ENCODE measurements at regions not wholly inside any gene's neighbourhood (a gene's known extent, or its start where the extent isn't known, plus 50 kb on each side); places are given as distances from the start of the nearest gene placed in this dataset.

GRCh38 chr20:39523405-39523804, 561.3 kb downstream of the DHX35 start:
- no peak for DNase-seq

- no peak for DNase-seq
These were observed 556.5 kb downstream of the DHX35 start for GRCh38 chr20:39518654-39519053.

GRCh38 chr20:39516964-39517363, 554.8 kb downstream of the DHX35 start:
- no peak for DNase-seq

GRCh38 chr20:39504710-39505094, 542.6 kb downstream of the DHX35 start:
- DNase-seq = no peak

- no peak for DNase-seq
These were observed 542.0 kb downstream of the DHX35 start for GRCh38 chr20:39503902-39504709.

GRCh38 chr20:39492223-39492797, 530.2 kb downstream of the DHX35 start:
- no peak for DNase-seq

- DNase-seq = no peak
These were observed 529.6 kb downstream of the DHX35 start for GRCh38 chr20:39491711-39492110.

GRCh38 chr20:39489986-39490560, 527.9 kb downstream of the DHX35 start:
- peak; percentile 63 for DNase-seq

- no peak for DNase-seq
These were observed 518.3 kb downstream of the DHX35 start for GRCh38 chr20:39480276-39481043.

- no peak for DNase-seq
These were observed 517.2 kb downstream of the DHX35 start for GRCh38 chr20:39479196-39479810.

GRCh38 chr20:39474879-39475278, 512.7 kb downstream of the DHX35 start:
- DNase-seq = no peak

GRCh38 chr20:39473536-39473935, 511.4 kb downstream of the DHX35 start:
- DNase-seq = no peak

GRCh38 chr20:39468703-39469102, 506.6 kb downstream of the DHX35 start:
- no peak for DNase-seq

GRCh38 chr20:39464238-39464637, 502.1 kb downstream of the DHX35 start:
- DNase-seq = no peak

GRCh38 chr20:39462416-39462945, 500.3 kb downstream of the DHX35 start:
- DNase-seq = no peak

GRCh38 chr20:39458452-39458851, 496.3 kb downstream of the DHX35 start:
- DNase-seq = no peak

- no peak for DNase-seq
These were observed 491.7 kb downstream of the DHX35 start for GRCh38 chr20:39453890-39454289.

GRCh38 chr20:39452583-39453340, 490.6 kb downstream of the DHX35 start:
- peak; percentile 28 for DNase-seq

- DNase-seq = no peak
These were observed 489.2 kb downstream of the DHX35 start for GRCh38 chr20:39451386-39451785.

- no peak for DNase-seq
These were observed 484.3 kb downstream of the DHX35 start for GRCh38 chr20:39446397-39446796.

GRCh38 chr20:39445095-39445494, 483.0 kb downstream of the DHX35 start:
- DNase-seq = no peak

GRCh38 chr20:39433466-39433865, 471.3 kb downstream of the DHX35 start:
- no peak for DNase-seq

All from femur (tissue), 1 donor.